DMS 273 (cell line): ENCODE measurements at regions not wholly inside any gene's neighbourhood (a gene's known extent, or its start where the extent isn't known, plus 50 kb on each side); places are given as distances from the start of the nearest gene placed in this dataset.
"Not testable (repeated sequence)": the region's sequence is repeated elsewhere in the genome, so short reads cannot be mapped to it uniquely, and the experiment has no call there.

Experiments used
- DNase-seq: peaks from one replicate; lab custom pipeline; 2025; ENCODE audit not compliant: unreplicated experiment; lab: John Stamatoyannopoulos, UW

DNA sequence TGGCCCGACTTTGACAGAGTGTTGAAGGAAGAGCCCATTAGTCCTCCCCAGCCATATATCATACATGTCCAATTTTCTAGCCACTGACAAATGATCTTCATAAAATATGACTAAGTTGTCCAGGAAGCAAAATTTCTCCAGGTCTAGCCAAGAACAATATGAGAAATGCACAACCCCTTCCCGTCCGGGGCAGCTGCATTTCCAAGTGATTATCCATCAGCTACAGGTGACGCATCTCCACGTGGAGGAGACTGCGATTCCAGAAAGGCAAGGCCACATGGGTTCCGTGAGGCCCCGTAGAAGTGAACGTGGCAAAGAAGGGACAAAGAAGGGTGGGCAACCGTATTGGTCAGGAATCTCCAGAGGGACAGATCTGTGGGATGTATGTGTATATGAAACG lies 118.6 kb downstream of the ATP6V0E2 start:
- DNase-seq, result not testable (repeated sequence)

DNA sequence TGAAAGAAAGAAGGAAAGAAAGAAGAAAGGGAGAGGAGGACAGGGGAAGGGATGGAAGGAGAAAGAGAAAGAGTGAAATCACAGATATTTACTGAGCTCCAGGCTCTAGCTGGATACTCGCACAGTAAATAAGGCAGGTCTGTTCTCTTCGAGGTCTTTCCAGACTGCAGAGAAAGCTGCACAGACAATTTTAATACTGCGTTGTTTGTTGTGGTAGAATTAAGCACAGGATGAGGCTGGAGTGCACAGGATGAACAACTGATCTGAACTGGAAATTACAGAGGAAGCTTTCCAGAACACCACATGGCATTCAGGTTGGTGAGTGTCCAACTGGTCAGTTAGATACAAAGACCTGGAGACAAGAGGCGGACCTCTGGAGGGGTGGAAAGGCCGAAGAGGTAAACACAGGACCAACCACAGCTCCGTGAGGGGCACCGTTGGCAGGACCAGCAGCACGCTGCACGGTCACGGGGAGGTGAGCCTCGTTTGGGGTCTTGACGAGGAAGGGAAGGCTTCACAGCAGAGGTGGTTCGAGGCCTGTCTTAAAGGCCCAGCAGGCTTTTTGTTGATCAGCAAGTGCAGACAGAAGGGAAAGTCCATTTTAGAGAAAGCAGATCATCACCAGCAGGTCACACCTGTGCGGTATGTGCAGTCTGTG lies 121.7 kb downstream of the ATP6V0E2 start:
- not testable (repeated sequence) for DNase-seq

DNA sequence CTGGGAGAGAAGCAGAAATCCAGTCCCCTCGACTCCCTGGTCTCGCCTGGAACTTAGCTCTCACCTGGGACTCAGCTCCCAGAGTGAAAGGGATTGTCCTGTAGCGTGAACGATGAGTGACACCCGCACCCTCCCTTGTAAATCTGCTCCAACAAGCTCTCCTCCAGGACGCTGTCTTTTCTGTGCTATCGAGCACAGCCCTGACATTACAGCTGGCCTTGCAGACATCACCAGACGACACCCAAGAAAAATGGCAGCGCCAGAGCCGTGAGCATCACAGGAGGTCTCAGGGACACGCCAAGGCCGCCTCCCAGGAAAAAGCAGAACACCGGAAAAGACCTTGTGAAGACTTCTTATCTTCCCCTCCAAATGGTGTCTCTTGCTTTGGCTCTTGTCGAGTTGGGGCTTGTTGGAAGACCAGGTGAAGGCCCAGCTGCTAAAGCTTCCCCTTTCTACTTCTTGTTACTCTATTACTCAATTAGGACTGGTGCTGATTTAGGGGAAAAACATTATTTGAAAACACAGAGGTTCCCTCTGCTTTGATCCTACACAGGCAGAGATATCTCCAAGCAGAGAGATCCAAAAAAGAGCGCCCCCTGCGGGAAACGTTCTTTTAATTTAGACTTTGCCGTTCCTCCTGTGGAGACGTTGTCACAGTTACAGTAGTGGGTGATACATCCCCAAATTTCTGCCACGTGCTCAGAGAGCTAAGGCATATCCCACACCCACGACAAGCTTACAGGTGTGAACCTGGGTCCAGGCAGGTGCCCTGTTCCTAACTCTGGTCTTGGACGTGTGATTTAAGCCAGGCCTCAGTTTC lies 127.2 kb downstream of the ATP6V0E2 start:
- not testable (repeated sequence) for DNase-seq

DNA sequence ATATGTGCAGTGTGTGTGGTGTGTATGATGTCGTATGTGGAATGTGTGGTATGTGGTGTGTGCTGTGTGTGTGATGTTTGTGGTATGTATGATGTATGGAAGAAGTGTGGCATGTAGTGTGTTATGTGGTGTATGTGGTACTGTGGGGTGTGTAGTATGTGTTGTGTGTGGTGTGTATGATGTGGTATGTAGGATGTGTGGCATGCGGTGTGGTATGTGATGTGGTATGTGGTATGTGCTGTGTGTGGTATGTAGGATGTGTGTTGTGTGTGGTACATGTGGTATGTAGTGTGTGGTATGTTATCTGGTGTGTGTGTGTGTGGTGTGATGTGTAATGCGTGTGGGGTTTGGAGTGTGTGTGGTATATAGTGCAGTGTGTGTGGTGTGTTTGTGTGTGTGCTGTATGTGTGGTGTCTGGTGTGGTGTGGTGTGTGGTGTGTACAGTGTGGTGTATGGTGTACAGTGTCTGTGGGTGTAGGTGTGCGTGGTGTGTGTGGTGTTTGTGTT lies 129.6 kb downstream of the ATP6V0E2 start:
- no peak for DNase-seq

DNA sequence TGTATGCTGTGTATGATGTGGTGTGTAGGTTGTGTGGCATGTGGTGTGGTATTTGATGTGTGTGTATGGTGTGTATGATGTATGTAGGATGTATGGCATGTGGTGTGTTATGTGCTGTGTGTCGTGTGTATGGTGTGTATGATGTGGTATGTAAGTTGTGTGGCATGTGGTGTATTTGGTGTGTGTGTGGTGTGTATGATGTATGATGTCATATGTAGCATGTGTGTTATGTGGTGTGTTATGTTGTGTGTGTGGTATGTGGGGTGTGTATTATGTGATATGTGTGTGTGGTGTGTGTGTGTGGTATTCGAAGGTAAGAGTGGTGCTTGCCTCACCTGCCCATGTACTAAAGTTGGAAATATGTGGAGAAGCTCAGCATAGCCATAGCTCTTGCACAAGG lies 130.2 kb downstream of the ATP6V0E2 start:
- DNase-seq, result not testable (repeated sequence)

DNA sequence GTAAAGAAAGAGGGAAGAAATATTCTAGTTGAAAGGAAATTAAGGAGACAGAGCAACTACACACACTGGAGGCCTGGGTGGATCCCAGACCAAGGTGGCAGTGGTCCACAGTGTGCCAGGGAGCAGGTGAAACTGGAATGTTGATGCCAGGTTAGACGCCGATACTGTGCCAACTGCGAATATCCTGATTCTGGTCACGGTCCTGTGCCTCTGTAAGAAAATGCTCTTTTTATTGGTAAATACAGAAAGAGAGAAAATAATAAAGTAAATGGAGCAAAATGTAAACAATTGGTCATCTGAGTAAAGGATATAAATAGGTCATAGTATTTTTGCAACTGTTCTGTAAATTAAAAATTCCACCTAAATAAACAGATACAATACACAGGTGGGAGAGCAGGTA lies 131.1 kb downstream of the ATP6V0E2 start:
- not testable (repeated sequence) for DNase-seq

DNA sequence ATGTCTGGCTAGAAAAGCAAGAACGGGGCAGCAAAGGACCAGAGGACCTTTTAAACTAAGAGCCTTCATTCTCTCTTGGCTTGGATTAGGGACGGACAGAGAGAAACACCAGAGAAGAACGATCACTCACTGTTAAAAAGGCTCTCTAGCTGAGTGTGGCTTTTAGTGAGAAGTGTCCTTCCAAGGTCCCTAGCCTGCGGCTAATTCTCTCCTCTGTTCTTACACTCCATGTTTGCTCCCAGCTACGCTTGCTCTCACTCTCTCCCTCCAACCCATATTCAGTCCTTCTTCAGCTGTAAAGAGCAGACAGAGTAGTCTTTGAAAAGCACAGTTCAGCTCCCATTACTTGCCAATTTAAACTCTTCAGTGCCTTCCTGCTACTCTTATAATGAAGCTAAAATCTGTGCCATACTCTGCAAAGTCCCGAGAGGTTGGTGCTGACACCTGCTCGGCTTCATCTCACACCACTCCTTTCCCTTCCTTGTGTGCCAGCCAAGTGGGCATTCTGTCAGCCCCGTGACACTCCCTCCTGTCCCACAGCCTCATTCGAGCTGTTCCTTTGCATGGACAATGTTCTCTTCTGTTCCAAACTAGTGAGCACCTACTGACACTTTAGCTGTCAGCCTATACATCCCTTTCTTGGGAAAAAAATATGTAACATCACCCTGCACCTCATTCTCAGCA lies 136.0 kb downstream of the ATP6V0E2 start:
- DNase-seq, result peak; percentile 32

DNA sequence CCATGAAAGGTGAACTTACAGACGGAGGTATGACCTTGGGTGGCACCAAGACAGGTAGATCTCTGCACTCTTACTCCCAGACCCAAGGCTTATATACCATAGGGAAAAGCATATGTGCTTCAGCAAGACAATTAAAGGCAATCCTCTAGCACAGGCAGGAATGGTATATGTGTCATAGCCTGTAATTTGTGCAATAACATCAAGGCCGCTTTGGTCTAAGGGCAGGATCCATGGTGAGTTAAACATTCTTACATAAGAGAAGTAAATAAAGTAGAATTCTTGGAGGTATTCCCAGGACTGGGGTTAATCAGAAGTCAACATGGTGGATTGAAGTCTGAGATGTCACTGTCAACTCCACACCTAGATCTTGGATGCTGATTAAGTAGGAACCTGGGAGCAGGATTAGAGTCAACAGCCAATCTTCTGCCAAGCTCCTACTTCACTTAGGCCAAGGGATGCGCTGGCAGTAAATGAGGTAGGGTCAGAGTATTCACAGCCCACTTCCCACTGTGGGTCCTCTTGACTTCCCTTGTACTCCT lies 143.0 kb downstream of the ATP6V0E2 start:
- DNase-seq, result not testable (repeated sequence)

DNA sequence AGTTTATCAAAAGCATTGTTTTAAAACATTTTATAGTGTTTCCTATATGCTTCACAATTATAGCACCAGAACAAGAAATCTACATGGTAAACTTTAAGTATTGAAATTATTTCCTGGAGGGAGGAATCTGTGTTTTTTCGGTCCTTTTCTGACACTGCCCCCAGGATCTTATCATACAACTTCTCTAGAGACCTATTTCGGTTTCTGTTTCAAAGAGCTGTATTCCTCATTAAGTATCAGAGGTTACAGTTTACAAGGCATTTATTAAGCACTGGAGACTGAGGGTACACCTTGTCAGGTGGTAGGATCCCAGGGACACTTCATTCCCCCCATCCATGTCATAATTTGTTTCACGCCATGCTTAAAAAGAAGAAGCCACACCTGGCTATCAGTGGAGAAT lies 146.4 kb downstream of the ATP6V0E2 start:
- not testable (repeated sequence) for DNase-seq

DNA sequence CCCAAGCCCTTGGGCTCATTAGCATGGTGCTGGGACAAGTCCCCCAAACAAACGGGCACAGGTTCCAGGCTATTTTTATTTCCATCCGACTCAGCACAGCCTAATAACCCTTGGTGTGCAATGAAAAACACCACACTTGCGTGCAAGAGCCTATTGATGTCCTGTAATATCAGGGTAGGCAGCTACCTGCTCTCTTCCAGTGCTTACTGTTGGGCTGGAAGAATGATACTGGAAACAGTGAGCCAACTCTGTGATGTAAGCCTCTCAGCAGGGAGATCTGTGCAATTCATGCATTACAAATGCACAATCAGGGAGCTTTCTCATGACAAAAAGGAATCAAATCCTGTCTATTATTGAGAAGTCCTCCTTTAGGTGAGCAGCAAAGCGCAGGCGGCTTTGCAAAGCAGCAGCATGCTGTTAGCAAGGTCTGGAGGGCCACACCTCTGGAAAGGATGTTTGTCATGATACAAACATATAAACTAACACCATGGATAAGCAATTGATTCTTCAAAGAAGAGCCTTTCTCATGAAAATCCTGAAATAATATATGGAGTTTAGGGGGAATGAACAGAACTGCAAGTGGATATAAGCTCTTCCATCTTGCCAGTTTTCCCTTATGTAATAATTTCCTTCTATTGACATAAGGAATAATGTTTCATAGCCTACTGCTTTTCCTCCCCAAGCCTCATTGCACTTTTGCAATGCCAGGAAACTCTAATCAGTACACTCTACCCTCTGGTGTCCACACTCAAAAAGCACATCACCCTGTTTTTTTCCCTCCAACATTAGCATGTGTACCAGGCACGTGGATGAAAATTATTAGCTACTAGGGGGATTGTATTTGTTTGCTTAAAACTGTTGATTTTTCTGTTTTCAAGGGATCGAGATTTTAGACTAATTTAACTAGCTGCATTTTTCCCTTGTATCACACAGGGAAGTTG lies 151.1 kb downstream of the ATP6V0E2 start:
- DNase-seq, result not testable (repeated sequence)

DNA sequence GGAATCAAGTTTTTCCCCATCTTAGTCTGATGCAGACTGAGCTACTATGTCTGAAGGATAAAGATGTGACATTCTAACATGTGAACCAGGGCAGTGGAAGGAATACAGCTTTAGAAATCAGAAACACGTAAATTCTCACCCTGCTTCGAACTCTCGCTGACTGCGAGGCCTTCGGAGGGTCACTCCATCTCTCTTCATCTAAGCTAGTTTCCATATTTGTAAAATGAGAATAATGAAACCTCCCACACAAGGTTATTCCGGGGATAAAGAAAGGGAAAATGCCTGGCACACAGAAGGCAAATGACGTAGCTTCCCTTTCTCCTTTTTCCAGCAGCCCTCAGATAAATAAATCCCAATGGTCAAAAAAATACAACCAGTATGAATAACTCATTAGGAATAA lies 152.0 kb downstream of the ATP6V0E2 start:
- not testable (repeated sequence) for DNase-seq

DNA sequence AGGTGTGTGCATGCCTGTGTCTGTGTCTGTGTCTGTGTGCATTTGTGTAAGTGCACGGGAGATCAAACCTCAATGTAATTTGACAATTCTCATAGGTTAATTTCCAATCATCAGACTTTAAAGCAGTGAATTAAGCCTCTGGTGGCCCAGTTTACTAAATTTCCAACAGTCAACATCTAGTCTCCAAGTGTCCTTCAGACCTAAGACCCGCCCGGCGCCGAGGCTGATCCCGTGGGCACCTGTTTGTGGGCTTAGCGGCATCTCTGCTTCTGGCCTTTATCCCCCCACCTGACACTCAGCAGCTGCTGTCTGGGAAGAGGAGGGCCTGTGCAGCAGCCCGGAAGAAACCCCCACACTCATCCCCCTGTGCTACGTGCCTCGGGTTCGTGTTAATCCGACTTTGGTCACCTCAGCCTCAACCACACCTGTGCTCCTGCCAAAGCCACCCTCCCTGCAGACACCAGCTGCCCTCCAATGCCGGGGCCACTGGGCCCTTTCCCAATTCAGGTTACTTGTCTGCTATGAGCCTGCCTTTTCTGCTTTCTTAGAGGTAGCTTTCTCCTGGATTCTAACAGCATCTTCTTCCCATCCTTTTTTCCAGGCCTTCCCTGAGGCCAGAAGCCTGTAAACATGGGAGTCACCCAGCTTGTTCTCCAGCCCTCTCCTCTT lies 154.7 kb downstream of the ATP6V0E2 start:
- not testable (repeated sequence) for DNase-seq

DNA sequence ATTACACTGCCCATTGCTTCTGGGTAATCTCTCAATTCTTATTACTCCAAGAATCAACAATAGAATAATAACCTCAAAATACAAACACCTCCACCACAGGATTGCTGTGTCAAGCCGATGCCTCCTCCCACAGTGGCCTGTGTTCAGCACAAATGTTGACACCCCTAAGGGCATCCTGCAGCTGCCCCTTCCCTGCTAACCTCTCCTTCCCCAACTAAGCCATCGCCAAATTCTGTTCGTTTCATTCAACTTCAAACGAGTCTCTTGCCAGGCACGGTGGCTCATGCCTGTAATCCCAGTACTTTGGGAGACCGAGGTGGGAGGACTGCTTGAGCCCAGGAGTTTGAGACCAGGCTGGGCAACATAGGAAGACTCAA lies 155.2 kb downstream of the ATP6V0E2 start:
- not testable (repeated sequence) for DNase-seq

DNA sequence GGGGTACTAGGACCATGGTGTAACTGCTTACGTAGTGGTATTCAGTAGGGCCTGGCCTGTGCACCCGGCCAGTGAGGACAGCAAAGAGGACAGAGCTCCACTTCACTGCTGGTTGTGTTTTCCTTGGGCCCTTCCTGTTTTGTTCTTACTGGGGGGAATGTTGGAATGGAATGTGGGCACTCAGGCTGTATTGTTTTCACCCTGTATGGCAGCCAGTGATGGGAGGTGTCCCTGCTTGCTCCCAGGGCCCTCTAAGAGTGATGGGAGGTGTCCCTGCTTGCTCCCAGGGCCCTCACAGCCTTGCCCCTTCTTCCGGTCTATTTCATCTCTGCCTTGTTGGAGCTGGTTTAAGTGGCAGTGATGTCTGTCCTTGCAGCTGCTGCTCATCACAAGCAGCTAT lies 158.0 kb downstream of the ATP6V0E2 start:
- DNase-seq, result not testable (repeated sequence)

DNA sequence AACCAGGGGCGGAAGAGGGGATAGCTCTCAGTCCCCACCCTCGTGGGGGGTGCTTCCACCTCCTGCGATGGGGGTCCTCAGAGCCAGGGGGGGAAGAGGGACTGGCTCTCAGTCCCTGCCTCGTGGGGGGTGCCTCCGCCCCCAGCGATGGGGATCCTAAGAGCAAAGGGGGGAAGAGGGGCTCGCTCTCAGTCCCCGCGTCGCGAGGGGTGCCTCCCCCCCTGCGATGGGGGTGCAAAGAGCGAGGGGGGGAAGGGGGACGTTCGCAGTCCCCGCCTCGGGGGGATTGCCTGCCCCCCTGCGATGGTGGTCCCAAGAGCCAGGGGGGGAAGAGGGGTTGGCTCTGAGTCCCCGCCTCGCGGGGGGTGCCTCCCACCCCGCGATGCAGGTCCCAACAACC lies 159.9 kb downstream of the ATP6V0E2 start:
- DNase-seq, result not testable (repeated sequence)

DNA sequence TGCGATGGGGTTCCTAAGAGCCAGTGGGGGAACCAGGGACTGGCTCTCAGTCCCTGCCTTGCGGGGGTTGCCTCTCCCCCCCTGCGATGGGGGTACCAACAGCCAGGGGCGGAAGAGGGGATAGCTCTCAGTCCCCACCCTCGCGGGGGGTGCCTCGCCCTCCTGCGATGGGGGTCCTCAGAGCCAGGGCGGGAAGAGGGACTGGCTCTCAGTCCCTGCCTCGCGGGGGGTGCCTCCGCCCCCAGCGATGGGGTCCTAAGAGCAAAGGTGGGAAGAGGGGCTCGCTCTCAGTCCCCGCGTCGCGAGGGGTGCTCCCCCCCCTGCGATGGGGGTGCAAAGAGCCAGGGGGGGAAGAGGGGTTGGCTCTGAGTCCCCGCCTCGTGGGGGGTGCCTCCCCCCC lies 162.0 kb downstream of the ATP6V0E2 start:
- DNase-seq, result not testable (repeated sequence)

DNA sequence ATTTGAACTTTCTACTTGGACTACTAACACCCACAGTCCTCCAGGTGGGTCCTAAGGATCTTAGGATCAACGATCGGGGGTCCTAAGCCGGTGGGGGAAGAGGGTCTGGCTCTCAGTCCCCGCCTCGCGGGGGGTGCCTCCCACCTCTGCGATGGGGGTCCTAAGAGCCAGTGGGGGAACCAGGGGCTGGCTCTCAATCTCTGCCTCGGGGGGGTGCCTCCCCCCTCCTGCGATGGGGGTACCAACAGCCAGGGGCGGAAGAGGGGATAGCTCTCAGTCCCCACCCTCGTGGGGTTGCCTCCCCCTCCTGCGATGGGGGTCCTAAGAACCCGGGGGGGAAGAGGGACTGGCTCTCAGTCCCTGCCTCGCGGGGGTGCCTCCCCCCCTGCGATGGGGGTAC lies 165.3 kb downstream of the ATP6V0E2 start:
- not testable (repeated sequence) for DNase-seq

DNA sequence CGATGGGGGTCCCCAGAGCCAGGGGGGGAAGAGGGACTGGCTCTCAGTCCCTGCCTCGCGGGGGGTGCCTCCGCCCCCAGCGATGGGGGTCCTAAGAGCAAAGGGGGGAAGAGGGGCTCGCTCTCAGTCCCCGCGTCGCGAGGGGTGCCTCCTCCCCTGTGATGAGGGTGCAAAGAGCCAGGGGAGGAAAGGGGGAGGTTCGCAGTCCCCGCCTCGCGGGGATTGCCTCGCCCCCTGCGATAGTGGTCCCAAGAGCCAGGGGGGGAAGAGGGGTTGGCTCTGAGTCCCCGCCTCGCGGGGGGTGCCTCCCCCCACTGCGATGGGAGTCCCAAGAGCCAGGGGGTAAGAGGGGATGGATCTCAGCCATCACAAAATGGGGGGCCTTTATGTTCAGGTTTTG lies 168.5 kb downstream of the ATP6V0E2 start:
- DNase-seq, result not testable (repeated sequence)

DNA sequence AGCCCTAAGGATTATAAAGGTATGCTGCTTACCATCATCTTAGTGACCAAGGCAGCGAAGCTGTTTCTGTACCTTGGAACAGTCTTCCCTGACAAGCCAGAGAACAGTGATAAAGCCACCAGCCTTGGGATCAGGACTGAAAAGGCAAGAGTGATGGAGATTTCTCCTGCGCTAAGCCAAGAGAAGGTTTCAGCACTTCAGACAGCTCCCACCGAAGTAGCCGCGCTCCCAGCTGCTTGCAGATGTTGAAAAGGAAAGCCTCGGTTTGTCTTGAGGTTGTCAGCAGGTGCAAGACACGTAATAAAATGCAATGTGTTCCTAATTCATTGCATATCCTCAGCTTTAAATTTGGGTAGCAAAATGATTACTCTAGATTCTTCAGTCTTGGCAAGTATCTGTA lies 171.0 kb downstream of the ATP6V0E2 start:
- DNase-seq, result not testable (repeated sequence)

DNA sequence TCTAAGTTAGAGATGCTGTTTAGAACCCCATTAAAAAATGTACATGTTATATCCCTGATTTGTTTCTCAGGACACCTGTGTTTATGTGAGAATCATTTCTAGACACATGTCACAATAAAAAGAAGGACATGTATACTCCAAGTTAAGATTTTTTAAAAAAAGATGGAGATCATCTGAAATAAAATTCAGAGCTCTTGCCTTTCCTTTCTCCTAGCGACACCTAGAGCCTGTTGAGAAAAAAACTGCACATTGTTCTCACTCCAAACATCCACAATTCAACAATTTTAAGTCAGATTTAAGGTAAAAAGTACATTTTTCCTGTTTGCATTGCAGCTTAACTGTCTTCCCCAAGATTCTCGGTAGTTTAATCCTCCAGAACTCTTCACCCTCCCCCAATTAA lies 171.8 kb downstream of the ATP6V0E2 start:
- not testable (repeated sequence) for DNase-seq
